Endothelial cell of umbilical vein (primary cell): ENCODE measurements at regions not wholly inside any gene's neighbourhood (a gene's known extent, or its start where the extent isn't known, plus 50 kb on each side); places are given as distances from the start of the nearest gene placed in this dataset.

Experiments
- CTCF ChIP-seq, 2 donors: IDR thresholded peaks; 1 replicate in 1 of 2; 2 replicates in 1 of 2; pipeline ENCODE4 v1.5.1; 2011; ENCODE audit warnings: low read length in 2 of 2, mild to moderate bottlenecking in 2 of 2, moderate library complexity in 2 of 2, control low read depth in 1 of 2, inconsistent platforms in 1 of 2, low read depth in 1 of 2; ENCODE audit not compliant: insufficient read depth in 1 of 2; ENCODE audit errors: extremely low read depth in 1 of 2
- EZH2 ChIP-seq: IDR thresholded peaks from 2 replicates; pipeline ENCODE4 v1.6.1; 2012; ENCODE audit warnings: borderline replicate concordance, low read depth, mild to moderate bottlenecking, moderate library complexity, low read length, inconsistent platforms; ENCODE audit not compliant: severe bottlenecking
- POLR2A ChIP-seq: IDR thresholded peaks from 2 replicates; pipeline ENCODE4 v1.6.1; 2012; ENCODE audit warnings: low read depth, mild to moderate bottlenecking, control low read depth, low read length

- no peak for TF ChIP-seq POLR2A
- no peak for TF ChIP-seq CTCF (IDR thresholded peaks at IDR 0.05; ENCODE audit: extremely low read depth in 1 of 2, insufficient read depth in 1 of 2, low read depth in 1 of 2, low read length in 2 of 2)
- TF ChIP-seq EZH2: no peak
Observed at GRCh38 chr3:150141790-150142326, 171.2 kb upstream of the PFN2 start.
